ENCODE measurements at regions not wholly inside any gene's neighbourhood (a gene's known extent, or its start where the extent isn't known, plus 50 kb on each side); places are given as distances from the start of the nearest gene placed in this dataset.

DNA sequence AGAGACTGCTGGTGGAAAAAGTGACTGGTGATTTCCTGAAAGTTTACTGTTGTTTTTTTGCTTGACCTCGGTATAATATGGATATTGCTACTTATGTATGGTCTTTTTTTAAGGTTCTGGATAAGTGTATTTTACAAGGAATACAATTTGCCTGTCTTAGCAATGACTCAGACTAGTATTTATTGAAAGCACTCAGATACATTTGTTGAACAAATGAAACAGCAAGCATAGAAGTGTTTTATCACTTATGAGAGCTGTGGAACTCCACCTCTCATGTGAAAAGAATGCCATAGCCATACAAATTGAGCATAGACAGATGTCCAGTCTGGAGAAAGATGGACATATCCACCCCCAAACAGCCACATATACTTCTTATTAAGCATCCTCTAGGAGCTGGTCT lies 340.4 kb upstream of the FBXO33 start:
- Histone ChIP-seq H3K27me3 (ENCODE audit: insufficient read depth, low read length, poor library complexity) (no peaks in the 10 kb centered on the region), H3K18ac (ENCODE audit: low read length) (no peak overlapping the region), H2BK15ac (replicated peaks; ENCODE audit: low read depth) (no peak overlapping the region), H3K27ac (ENCODE audit: low read depth, low read length) (no peak overlapping the region), H2AK5ac (ENCODE audit: low read length) (no peak overlapping the region), H3K4me2 (ENCODE audit: low read length) (no peak overlapping the region), H3K4ac (ENCODE audit: low read depth, low read length) (no peak overlapping the region), H4K8ac (ENCODE audit: low read depth, low read length) (no peak overlapping the region), H2BK5ac (ENCODE audit: low read length) (no peak overlapping the region), H4K5ac (ENCODE audit: low read length) (no peak overlapping the region), H3K79me2 (ENCODE audit: control insufficient read depth, insufficient read depth, low read length) (no peaks in the 10 kb centered on the region), H2BK120ac (ENCODE audit: low read depth, low read length) (no peak overlapping the region), H3K36me3 (ENCODE audit: control insufficient read depth, insufficient read depth, low read length) (no peaks in the 10 kb centered on the region), H3K4me1 (ENCODE audit: control insufficient read depth, low read depth, low read length) (no peaks in the 10 kb centered on the region), H3K79me1 (ENCODE audit: low read length) (no peaks in the 10 kb centered on the region), H3K23ac (ENCODE audit: low read length) (no peak overlapping the region), H3K4me3 (ENCODE audit: low read length) (no peak overlapping the region), H3K56ac (ENCODE audit: low read length) (no peak overlapping the region), H3K9ac (ENCODE audit: low read length) (no peak overlapping the region)
- DNase-seq, result no peak
- no CpG with 5 or more reads among the region's 1 CpG for WGBS (ENCODE audit: extremely low coverage, insufficient coverage, low lambda C conversion rate)

DNA sequence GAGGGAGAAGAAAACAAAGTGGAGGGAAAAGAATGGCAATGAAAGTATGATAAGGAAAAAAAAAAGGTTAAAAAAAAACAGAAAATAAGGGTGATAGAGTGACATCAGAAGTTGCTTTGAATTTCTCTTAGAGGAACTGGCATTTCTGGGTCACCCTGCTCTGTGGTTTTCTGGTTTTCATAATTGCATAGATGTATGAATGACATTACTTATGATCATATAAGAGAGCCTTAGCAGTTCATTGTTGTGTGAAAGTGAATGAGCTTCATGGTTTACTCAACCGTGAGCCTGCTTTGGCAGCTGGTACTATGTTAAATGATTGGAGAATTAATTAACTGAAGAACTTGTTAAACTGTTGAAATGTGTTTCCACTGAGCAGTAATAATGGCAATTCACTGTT lies 336.4 kb upstream of the FBXO33 start:
- Histone ChIP-seq H2BK5ac (ENCODE audit: low read length) (no peak overlapping the region), H3K27ac (ENCODE audit: low read depth, low read length) (no peak overlapping the region), H3K27me3 (ENCODE audit: insufficient read depth, low read length, poor library complexity) (no peaks in the 10 kb centered on the region)

DNA sequence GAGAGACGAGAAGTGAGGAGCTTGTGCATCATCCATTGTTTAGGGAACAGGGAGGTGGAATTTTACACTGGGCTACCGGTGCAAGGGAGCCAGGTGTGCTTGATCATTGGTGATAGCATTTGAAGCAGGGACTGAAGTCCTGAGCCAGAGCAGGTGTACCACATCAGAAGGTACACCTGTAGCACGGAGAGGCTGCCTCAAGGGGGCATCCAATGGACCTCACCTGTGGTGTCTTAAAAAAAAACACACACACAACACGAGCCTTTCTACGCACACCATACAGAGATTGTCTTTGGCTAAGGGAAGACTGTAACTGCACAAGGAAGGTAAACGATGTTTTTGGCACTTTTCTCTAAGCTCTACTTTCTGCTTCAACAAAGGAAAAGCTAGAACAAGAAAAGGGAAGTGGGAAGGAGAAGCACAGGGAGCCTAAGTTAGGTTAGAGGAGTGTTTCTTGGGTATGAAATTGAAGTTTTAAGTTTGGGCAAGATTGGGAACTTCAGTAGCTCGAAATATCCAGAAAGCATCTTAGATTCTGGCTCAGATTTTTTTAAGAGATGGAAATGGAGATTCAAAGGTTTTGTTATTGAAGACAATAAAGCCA lies 334.3 kb upstream of the FBXO33 start:
- Histone ChIP-seq H3K23ac (ENCODE audit: low read length) (no peak overlapping the region), H2AK5ac (ENCODE audit: low read length) (no peak overlapping the region), H3K4ac (ENCODE audit: low read depth, low read length) (no peak overlapping the region), H3K79me2 (ENCODE audit: control insufficient read depth, insufficient read depth, low read length) (no peaks in the 10 kb centered on the region), H3K27me3 (ENCODE audit: insufficient read depth, low read length, poor library complexity) (no peaks in the 10 kb centered on the region), H3K56ac (ENCODE audit: low read length) (no peak overlapping the region), H2BK15ac (replicated peaks; ENCODE audit: low read depth) (no peak overlapping the region), H3K79me1 (ENCODE audit: low read length) (no peaks in the 10 kb centered on the region), H2BK5ac (ENCODE audit: low read length) (no peak overlapping the region), H4K8ac (ENCODE audit: low read depth, low read length) (no peak overlapping the region), H3K4me3 (ENCODE audit: low read length) (no peak overlapping the region), H3K9ac (ENCODE audit: low read length) (no peak overlapping the region), H3K18ac (ENCODE audit: low read length) (no peak overlapping the region), H3K27ac (ENCODE audit: low read depth, low read length) (no peak overlapping the region), H3K36me3 (ENCODE audit: control insufficient read depth, insufficient read depth, low read length) (no peaks in the 10 kb centered on the region), H4K5ac (ENCODE audit: low read length) (no peak overlapping the region), H3K4me2 (ENCODE audit: low read length) (no peak overlapping the region), H3K4me1 (ENCODE audit: control insufficient read depth, low read depth, low read length) (no peaks in the 10 kb centered on the region), H2BK120ac (ENCODE audit: low read depth, low read length) (no peak overlapping the region)
- DNase-seq, result peak; percentile 14
- no CpG with 5 or more reads among the region's 7 CpGs for WGBS (ENCODE audit: extremely low coverage, insufficient coverage, low lambda C conversion rate)

More for the DNA sequence above, 336.4 kb upstream of the FBXO33 start:
- H3K4ac ChIP-seq (ENCODE audit: low read depth, low read length), result no peak overlapping the region
- H2BK15ac ChIP-seq (replicated peaks; ENCODE audit: low read depth), result no peak overlapping the region
- no peak overlapping the region for H3K18ac ChIP-seq (ENCODE audit: low read length)
- H3K23ac ChIP-seq (ENCODE audit: low read length), result no peak overlapping the region
- H3K56ac ChIP-seq (ENCODE audit: low read length), result no peak overlapping the region
- no peaks in the 10 kb centered on the region for H3K4me1 ChIP-seq (ENCODE audit: control insufficient read depth, low read depth, low read length)
- no peak overlapping the region for H3K4me2 ChIP-seq (ENCODE audit: low read length)
- H4K8ac ChIP-seq (ENCODE audit: low read depth, low read length), result no peak overlapping the region
- no peak overlapping the region for H3K4me3 ChIP-seq (ENCODE audit: low read length)
- H3K79me2 ChIP-seq (ENCODE audit: control insufficient read depth, insufficient read depth, low read length), result no peaks in the 10 kb centered on the region
- H3K36me3 ChIP-seq (ENCODE audit: control insufficient read depth, insufficient read depth, low read length), result no peaks in the 10 kb centered on the region
- H3K79me1 ChIP-seq (ENCODE audit: low read length), result no peaks in the 10 kb centered on the region
- DNase-seq, result no peak
- no peak overlapping the region for H3K9ac ChIP-seq (ENCODE audit: low read length)
- H2BK120ac ChIP-seq (ENCODE audit: low read depth, low read length), result no peak overlapping the region
- H2AK5ac ChIP-seq (ENCODE audit: low read length), result no peak overlapping the region
- no peak overlapping the region for H4K5ac ChIP-seq (ENCODE audit: low read length)
- WGBS (ENCODE audit: extremely low coverage, insufficient coverage, low lambda C conversion rate), result no CpG with 5 or more reads among the region's 1 CpG

DNA sequence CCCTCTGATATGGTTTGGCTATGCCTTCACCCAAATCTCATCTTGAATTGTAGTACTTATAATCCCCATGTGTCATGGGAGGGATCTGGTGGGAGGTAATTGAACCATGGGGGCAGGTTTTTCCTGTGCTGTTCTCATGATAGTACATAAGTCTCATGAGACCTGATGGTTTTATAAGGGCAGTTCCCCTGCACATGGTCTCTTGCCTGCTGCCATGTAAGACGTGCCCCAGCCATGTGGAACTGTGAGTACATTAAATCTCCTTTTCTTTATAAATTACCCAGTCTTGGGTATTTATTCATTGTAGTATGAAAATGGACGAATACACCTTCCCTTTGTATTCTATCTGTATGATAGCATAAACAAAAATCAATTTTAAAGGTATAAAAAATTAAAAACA lies 333.4 kb upstream of the FBXO33 start:
- Histone ChIP-seq H3K27ac (ENCODE audit: low read depth, low read length) (no peak overlapping the region), H3K4me1 (ENCODE audit: control insufficient read depth, low read depth, low read length) (no peaks in the 10 kb centered on the region), H4K5ac (ENCODE audit: low read length) (no peak overlapping the region), H3K4me3 (ENCODE audit: low read length) (no peak overlapping the region), H2BK5ac (ENCODE audit: low read length) (no peak overlapping the region), H3K56ac (ENCODE audit: low read length) (no peak overlapping the region), H2BK120ac (ENCODE audit: low read depth, low read length) (no peak overlapping the region), H3K9ac (ENCODE audit: low read length) (no peak overlapping the region), H3K36me3 (ENCODE audit: control insufficient read depth, insufficient read depth, low read length) (no peaks in the 10 kb centered on the region), H3K79me1 (ENCODE audit: low read length) (no peaks in the 10 kb centered on the region), H3K27me3 (ENCODE audit: insufficient read depth, low read length, poor library complexity) (no peaks in the 10 kb centered on the region), H3K4ac (ENCODE audit: low read depth, low read length) (no peak overlapping the region), H2BK15ac (replicated peaks; ENCODE audit: low read depth) (no peak overlapping the region), H3K4me2 (ENCODE audit: low read length) (no peak overlapping the region), H3K23ac (ENCODE audit: low read length) (no peak overlapping the region), H3K79me2 (ENCODE audit: control insufficient read depth, insufficient read depth, low read length) (no peaks in the 10 kb centered on the region), H2AK5ac (ENCODE audit: low read length) (no peak overlapping the region), H3K18ac (ENCODE audit: low read length) (no peak overlapping the region), H4K8ac (ENCODE audit: low read depth, low read length) (no peak overlapping the region)
- no peak for DNase-seq
- no CpG with 5 or more reads among the region's 2 CpGs for WGBS (ENCODE audit: extremely low coverage, insufficient coverage, low lambda C conversion rate)

DNA sequence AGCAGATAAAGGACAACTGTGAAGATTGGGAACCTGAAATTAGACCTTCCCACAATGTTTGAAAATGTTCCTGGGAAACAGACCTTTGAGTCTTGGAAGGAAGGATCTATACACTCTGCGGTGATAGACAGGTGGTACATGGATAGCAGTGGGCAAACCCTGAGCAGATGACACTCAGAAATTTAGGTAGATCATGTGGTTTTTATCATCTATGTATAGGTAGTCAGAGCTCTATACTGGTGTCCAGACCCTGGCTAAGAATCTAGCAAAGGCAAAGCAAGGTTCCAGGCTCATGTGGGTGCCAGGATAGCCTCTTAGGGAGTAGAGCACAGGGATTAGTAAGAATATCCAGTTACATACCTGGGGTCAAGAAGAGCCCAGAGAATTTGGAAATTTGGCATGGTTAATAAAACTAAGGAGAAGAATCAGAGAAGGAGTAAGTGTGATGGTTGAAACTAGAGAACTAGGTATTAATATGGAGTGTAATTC lies 331.2 kb upstream of the FBXO33 start:
- WGBS (ENCODE audit: extremely low coverage, insufficient coverage, low lambda C conversion rate), result no CpG with 5 or more reads among the region's 1 CpG
- no peak for DNase-seq
- Histone ChIP-seq H2BK5ac (ENCODE audit: low read length) (no peak overlapping the region), H3K18ac (ENCODE audit: low read length) (no peak overlapping the region), H3K79me1 (ENCODE audit: low read length) (no peaks in the 10 kb centered on the region), H2AK5ac (ENCODE audit: low read length) (no peak overlapping the region), H3K79me2 (ENCODE audit: control insufficient read depth, insufficient read depth, low read length) (no peaks in the 10 kb centered on the region), H4K8ac (ENCODE audit: low read depth, low read length) (no peak overlapping the region), H3K27ac (ENCODE audit: low read depth, low read length) (no peak overlapping the region), H2BK15ac (replicated peaks; ENCODE audit: low read depth) (no peak overlapping the region), H3K9ac (ENCODE audit: low read length) (no peak overlapping the region), H3K4me3 (ENCODE audit: low read length) (no peak overlapping the region), H3K56ac (ENCODE audit: low read length) (no peak overlapping the region), H3K4me2 (ENCODE audit: low read length) (no peak overlapping the region), H3K27me3 (ENCODE audit: insufficient read depth, low read length, poor library complexity) (no peaks in the 10 kb centered on the region), H3K4ac (ENCODE audit: low read depth, low read length) (no peak overlapping the region), H3K4me1 (ENCODE audit: control insufficient read depth, low read depth, low read length) (no peaks in the 10 kb centered on the region), H4K5ac (ENCODE audit: low read length) (no peak overlapping the region), H3K23ac (ENCODE audit: low read length) (no peak overlapping the region), H2BK120ac (ENCODE audit: low read depth, low read length) (no peak overlapping the region), H3K36me3 (ENCODE audit: control insufficient read depth, insufficient read depth, low read length) (no peaks in the 10 kb centered on the region)

All from mesendoderm (in vitro differentiated cells).